HCT116 (cell line): ENCODE measurements at regions not wholly inside any gene's neighbourhood (a gene's known extent, or its start where the extent isn't known, plus 50 kb on each side); places are given as distances from the start of the nearest gene placed in this dataset.
A peak's percentile ranks its signal among the peaks of the same experiment; 100 is the strongest.

ENCODE experiments used
- ATAC-seq: fragments of 200-7000 bp; cut with Tn5 transposase; 2 replicates; pipeline ENCODE4 v1.9.1; 2020; ENCODE audit warnings: mild to moderate bottlenecking, moderate library complexity
- BruUV-seq: library from RNA; stranded (reverse); fragments of 400-500 nt; replicated peaks from 2 replicates; lab custom pipeline; 2021; lab: Mats Ljungman, UMichigan
- CTCF ChIA-PET: fragments of 300-600 bp; sonication (Branson Sonifier 250); formaldehyde crosslinking; loops from one replicate; lab custom pipeline; 2021; ENCODE audit warnings: antibody characterized with exemption; lab: Charles Lee
- POLR2A ChIA-PET: fragments of 300-600, 350-600 bp; sonication (Branson Sonifier 250); formaldehyde crosslinking; loops from one replicate; lab custom pipeline; 2021; ENCODE audit warnings: antibody characterized with exemption; lab: Charles Lee
- RAD21 ChIA-PET, 2 experiments: fragments of 300-600 bp; sonication (Branson Sonifier 250); formaldehyde crosslinking; loops; one replicate each; lab custom pipeline; 2023; ENCODE audit warnings: low total read pairs in 2 of 2; ENCODE audit not compliant: uncharacterized antibody in 2 of 2, unreplicated experiment in 2 of 2, low non-redundant PET in 1 of 2; lab: Charles Lee
- DNase-seq: peaks from one replicate; pipeline ENCODE4 v3.0.0-alpha.2; 2010; ENCODE audit warnings: low read depth, low spot score
- H2AFZ ChIP-seq: fragments of 200-600 bp; shearing (Covaris generic), sonication (generic); 2 replicates; pipeline ENCODE4 v1.6.1; 2017; ENCODE audit warnings: low read depth, mixed run types, mixed read lengths, antibody characterized with exemption, low read length; ENCODE audit not compliant: poor library complexity, severe bottlenecking
- H3K27ac ChIP-seq: 2 replicates; pipeline ENCODE4 v1.5.1; 2012; ENCODE audit warnings: low read depth, low read length
- H3K27me3 ChIP-seq: fragments of 200-600 bp; sonication (generic); 2 replicates; pipeline ENCODE4 v1.6.1; 2016; ENCODE audit warnings: mixed run types, low read length, mixed read lengths; ENCODE audit not compliant: insufficient read depth
- H3K36me3 ChIP-seq, 2 experiments: fragments of 200-500 bp in 1 of 2; fragments of 200-600 bp in 1 of 2; sonication (Bioruptor generic) in 1 of 2; sonication (generic) in 1 of 2; 2 replicates each; pipeline versions ENCODE4 v1.5.1 to v1.6.1; 2014 to 2016; ENCODE audit warnings: low read length in 2 of 2, inconsistent platforms in 1 of 2, mixed read lengths in 1 of 2, mixed run types in 1 of 2; ENCODE audit not compliant: insufficient read depth in 2 of 2, control insufficient read depth in 1 of 2
- H3K4me1 ChIP-seq, 2 experiments: fragments of 200-600 bp in 1 of 2; sonication (generic) in 1 of 2; 2 replicates each; pipeline versions ENCODE4 v1.5.1 to v1.6.1; 2012 to 2017; ENCODE audit warnings: low read length in 2 of 2, inconsistent platforms in 1 of 2, mild to moderate bottlenecking in 1 of 2, mixed read lengths in 1 of 2, mixed run types in 1 of 2, moderate library complexity in 1 of 2; ENCODE audit not compliant: insufficient read depth in 2 of 2, control insufficient read depth in 1 of 2
- H3K4me2 ChIP-seq: fragments of 200-600 bp; sonication (generic); 2 replicates; pipeline ENCODE4 v1.6.1; 2017; ENCODE audit warnings: mixed run types, low read length, mixed read lengths
- H3K4me3 ChIP-seq, 2 experiments: fragments of 200-600 bp in 1 of 2; sonication (generic) in 1 of 2; replicated peaks in 1 of 2; 2 replicates each; pipeline ENCODE4 v1.5.1; 2011 to 2016; ENCODE audit warnings: low read length in 2 of 2, control low read depth in 1 of 2, low read depth in 1 of 2, mild to moderate bottlenecking in 1 of 2, mixed read lengths in 1 of 2, mixed run types in 1 of 2
- H3K79me2 ChIP-seq: fragments of 200-600 bp; sonication (generic); 2 replicates; pipeline ENCODE4 v1.6.1; 2017; ENCODE audit warnings: mild to moderate bottlenecking, mixed run types, low read length, moderate library complexity, mixed read lengths; ENCODE audit not compliant: insufficient read depth
- H3K9ac ChIP-seq: fragments of 200-600 bp; sonication (generic); 2 replicates; pipeline ENCODE4 v1.6.1; 2016; ENCODE audit warnings: low read length, mixed read lengths
- H3K9me2 ChIP-seq: fragments of 200-600 bp; sonication (generic), shearing (Covaris generic); 2 replicates; pipeline ENCODE4 v1.6.1; 2017; ENCODE audit warnings: mixed run types, mild to moderate bottlenecking, moderate library complexity; ENCODE audit not compliant: insufficient read depth
- H3K9me3 ChIP-seq, 2 experiments: fragments of 200-500 bp in 1 of 2; fragments of 200-600 bp in 1 of 2; sonication (Bioruptor generic) in 1 of 2; sonication (generic) in 1 of 2; 2 replicates each; pipeline ENCODE4 v1.6.1; 2014 to 2017; ENCODE audit warnings: low read length in 2 of 2, mixed read lengths in 2 of 2, inconsistent platforms in 1 of 2, low read depth in 1 of 2, mild to moderate bottlenecking in 1 of 2, mixed run types in 1 of 2, moderate library complexity in 1 of 2; ENCODE audit not compliant: control insufficient read depth in 1 of 2, insufficient read depth in 1 of 2
- H4K20me1 ChIP-seq: fragments of 200-600 bp; sonication (generic), shearing (Covaris generic); 2 replicates; pipeline ENCODE4 v1.6.1; 2017; ENCODE audit warnings: mixed run types, mild to moderate bottlenecking, moderate library complexity; ENCODE audit not compliant: insufficient read depth
- CEBPB ChIP-seq: IDR thresholded peaks from 2 replicates; pipeline ENCODE4 v1.6.1; 2012; ENCODE audit warnings: low read depth
- POLR2A ChIP-seq: IDR thresholded peaks from 2 replicates; pipeline ENCODE4 v1.7.0; 2011; ENCODE audit warnings: borderline replicate concordance; ENCODE audit not compliant: insufficient read depth, insufficient read length; ENCODE audit errors: extremely low read depth
- POLR2AphosphoS5 ChIP-seq: IDR thresholded peaks from 2 replicates; pipeline ENCODE4 v1.6.1; 2011; ENCODE audit warnings: mild to moderate bottlenecking, low read depth, low read length, moderate library complexity
- RAD21 ChIP-seq: IDR thresholded peaks from 2 replicates; pipeline ENCODE4 v1.6.1; 2012; ENCODE audit warnings: low read depth, mild to moderate bottlenecking
- TCF7L2 ChIP-seq: IDR thresholded peaks from 2 replicates; pipeline ENCODE4 v1.7.0; 2011; ENCODE audit warnings: borderline replicate concordance, inconsistent platforms; ENCODE audit not compliant: insufficient read depth, insufficient read length; ENCODE audit errors: extremely low read depth
- ZFX ChIP-seq: fragments of 450-650 bp; IDR thresholded peaks from 2 replicates; pipeline ENCODE4 v1.6.1; 2017
- intact Hi-C: fragments of 100-400 bp; cut with micrococcal nuclease; formaldehyde crosslinking; loops from 2 replicates; pipeline ENCODE4 v1.10.0; 2022
- TF ChIP-seq, protein P1 (sequence below): IDR thresholded peaks from 2 replicates; pipeline ENCODE4 v1.6.1; 2012; ENCODE audit warnings: low read depth
- TF ChIP-seq, protein P2 (sequence below): IDR thresholded peaks from 2 replicates; pipeline ENCODE4 v1.6.1; 2011; ENCODE audit warnings: mild to moderate bottlenecking, low read length, moderate library complexity; ENCODE audit not compliant: insufficient replicate concordance; ENCODE audit errors: extremely low read depth
- TF ChIP-seq, protein P3 (sequence below): IDR thresholded peaks from 2 replicates; pipeline ENCODE4 v1.6.1; 2012
- TF ChIP-seq, protein P4 (sequence below), 3 experiments: fragments of 200-600 bp in 1 of 3; sonication (generic) in 1 of 3; IDR thresholded peaks in 2 of 3; conservative IDR thresholded peaks in 1 of 3; 2 replicates each; pipeline ENCODE4 v1.5.1; 2012 to 2017; ENCODE audit warnings: low read depth in 2 of 3, low read length in 2 of 3, antibody characterized with exemption in 1 of 3, borderline replicate concordance in 1 of 3, control low read depth in 1 of 3, mild to moderate bottlenecking in 1 of 3, mixed read lengths in 1 of 3, mixed run types in 1 of 3, moderate library complexity in 1 of 3; ENCODE audit not compliant: insufficient read depth in 1 of 3

DNA sequence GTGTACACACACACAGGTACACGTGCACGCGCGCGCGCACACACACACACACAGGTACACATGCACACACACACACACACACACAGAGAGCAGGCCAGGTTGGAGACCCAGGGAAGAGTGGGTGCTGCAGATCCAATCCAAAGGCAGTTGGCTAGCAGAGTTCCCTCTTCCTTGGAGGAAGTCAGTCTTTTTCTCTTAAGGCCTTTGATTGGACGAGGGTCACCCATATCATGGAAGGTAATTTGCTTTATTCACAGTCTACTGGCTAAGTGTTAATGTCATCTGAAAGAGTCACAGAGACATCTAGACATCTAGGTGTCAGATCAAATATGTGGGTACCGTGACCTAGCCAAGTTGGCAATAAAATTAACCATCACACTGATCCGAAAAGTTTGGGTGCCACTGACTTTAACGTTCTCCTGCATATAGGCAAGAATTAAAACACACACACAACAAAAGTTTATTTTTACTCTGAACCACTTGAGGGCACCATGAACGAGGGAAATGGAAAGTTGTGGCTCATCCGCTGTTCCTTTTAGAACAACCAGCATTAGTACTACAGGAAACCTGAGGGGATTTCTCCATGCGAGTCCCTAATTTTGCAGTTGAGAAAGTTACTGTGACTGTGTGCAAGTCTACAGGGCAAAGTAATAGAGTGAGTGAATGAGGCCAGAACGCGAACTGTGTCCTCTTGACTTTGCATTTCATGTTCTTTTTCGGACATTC is 66.0 kb upstream of the STOX2 start:
- ChIA-PET RAD21 (no interaction called here), POLR2A (no interaction called here), CTCF (no interaction called here)
- Histone ChIP-seq H3K27ac (no peak overlapping the region), H3K9ac (no peak overlapping the region), H3K79me2 (no peaks in the 10 kb centered on the region), H3K36me3 (no peaks in the 10 kb centered on the region), H3K4me2 (no peak overlapping the region), H3K9me3 (no peaks in the 10 kb centered on the region), H3K27me3 (no peaks in the 10 kb centered on the region), H3K4me3 (no peak overlapping the region), H3K4me1 (no peaks in the 10 kb centered on the region), H2AFZ (no peak overlapping the region), H4K20me1 (no peaks in the 10 kb centered on the region), H3K9me2 (no peaks in the 10 kb centered on the region)
- DNase-seq = no peak
- intact Hi-C loops = no loop called here
- no peak for ATAC-seq
- TF ChIP-seq RAD21 = peak; percentile 43
- no peak for TF ChIP-seq CEBPB
- no TSS peak for BruUV-seq

DNA sequence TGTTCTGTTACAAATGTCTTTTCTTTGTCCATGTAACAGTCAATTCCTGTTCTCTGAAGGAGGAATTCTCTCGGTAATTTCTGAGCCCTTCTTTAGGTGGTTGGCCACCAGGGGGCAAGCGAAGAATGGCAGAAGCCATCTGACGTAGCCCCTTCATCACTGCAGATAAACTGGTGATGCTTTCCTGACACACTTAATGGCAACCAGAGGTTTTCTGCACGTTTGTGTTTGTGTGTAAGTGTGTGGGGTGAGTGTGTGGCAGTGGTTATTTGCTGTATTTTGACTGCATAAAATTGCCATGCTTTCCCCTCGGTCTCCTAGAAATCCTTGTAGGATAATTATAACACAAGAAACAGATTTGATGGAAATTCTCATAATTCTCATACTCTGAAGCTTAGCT is 64.8 kb upstream of the STOX2 start:
- RAD21 ChIA-PET = interaction anchor here in 1 of 2 experiments (1.1 kb wide), 1 partner anchor 260 kb away, joined by 4 read pairs; no protein-coding TSS in a partner anchor
- Histone ChIP-seq H2AFZ (no peak overlapping the region), H3K36me3 (no peaks in the 10 kb centered on the region), H3K9me2 (no peaks in the 10 kb centered on the region), H3K4me2 (no peak overlapping the region), H3K9me3 (no peaks in the 10 kb centered on the region), H3K27ac (no peak overlapping the region), H3K79me2 (no peaks in the 10 kb centered on the region), H3K9ac (no peak overlapping the region), H3K27me3 (no peaks in the 10 kb centered on the region), H4K20me1 (no peaks in the 10 kb centered on the region), H3K4me3 (no peak overlapping the region), H3K4me1 (no peaks in the 10 kb centered on the region)
- POLR2A ChIA-PET = no interaction called here
- intact Hi-C loops = loop anchor here (1.0 to 5.0 kb wide), 4 partner anchors 260 to 412 kb away; no protein-coding TSS in a partner anchor
- peak; percentile 43 for DNase-seq
- BruUV-seq = no TSS peak
- ATAC-seq = no peak
- CTCF ChIA-PET = interaction anchor here (1.0 to 1.5 kb wide), 3 partner anchors 260 to 328 kb away, joined by 3 to 5 read pairs (median 4); no protein-coding TSS in a partner anchor
- no peak for TF ChIP-seq POLR2A
- TF ChIP-seq POLR2AphosphoS5 = no peak
- TF ChIP-seq, protein P1, sequence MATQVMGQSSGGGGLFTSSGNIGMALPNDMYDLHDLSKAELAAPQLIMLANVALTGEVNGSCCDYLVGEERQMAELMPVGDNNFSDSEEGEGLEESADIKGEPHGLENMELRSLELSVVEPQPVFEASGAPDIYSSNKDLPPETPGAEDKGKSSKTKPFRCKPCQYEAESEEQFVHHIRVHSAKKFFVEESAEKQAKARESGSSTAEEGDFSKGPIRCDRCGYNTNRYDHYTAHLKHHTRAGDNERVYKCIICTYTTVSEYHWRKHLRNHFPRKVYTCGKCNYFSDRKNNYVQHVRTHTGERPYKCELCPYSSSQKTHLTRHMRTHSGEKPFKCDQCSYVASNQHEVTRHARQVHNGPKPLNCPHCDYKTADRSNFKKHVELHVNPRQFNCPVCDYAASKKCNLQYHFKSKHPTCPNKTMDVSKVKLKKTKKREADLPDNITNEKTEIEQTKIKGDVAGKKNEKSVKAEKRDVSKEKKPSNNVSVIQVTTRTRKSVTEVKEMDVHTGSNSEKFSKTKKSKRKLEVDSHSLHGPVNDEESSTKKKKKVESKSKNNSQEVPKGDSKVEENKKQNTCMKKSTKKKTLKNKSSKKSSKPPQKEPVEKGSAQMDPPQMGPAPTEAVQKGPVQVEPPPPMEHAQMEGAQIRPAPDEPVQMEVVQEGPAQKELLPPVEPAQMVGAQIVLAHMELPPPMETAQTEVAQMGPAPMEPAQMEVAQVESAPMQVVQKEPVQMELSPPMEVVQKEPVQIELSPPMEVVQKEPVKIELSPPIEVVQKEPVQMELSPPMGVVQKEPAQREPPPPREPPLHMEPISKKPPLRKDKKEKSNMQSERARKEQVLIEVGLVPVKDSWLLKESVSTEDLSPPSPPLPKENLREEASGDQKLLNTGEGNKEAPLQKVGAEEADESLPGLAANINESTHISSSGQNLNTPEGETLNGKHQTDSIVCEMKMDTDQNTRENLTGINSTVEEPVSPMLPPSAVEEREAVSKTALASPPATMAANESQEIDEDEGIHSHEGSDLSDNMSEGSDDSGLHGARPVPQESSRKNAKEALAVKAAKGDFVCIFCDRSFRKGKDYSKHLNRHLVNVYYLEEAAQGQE = no peak
- no peak for TF ChIP-seq TCF7L2
- TF ChIP-seq, protein P2, sequence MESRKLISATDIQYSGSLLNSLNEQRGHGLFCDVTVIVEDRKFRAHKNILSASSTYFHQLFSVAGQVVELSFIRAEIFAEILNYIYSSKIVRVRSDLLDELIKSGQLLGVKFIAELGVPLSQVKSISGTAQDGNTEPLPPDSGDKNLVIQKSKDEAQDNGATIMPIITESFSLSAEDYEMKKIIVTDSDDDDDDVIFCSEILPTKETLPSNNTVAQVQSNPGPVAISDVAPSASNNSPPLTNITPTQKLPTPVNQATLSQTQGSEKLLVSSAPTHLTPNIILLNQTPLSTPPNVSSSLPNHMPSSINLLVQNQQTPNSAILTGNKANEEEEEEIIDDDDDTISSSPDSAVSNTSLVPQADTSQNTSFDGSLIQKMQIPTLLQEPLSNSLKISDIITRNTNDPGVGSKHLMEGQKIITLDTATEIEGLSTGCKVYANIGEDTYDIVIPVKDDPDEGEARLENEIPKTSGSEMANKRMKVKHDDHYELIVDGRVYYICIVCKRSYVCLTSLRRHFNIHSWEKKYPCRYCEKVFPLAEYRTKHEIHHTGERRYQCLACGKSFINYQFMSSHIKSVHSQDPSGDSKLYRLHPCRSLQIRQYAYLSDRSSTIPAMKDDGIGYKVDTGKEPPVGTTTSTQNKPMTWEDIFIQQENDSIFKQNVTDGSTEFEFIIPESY = no peak
- TF ChIP-seq, protein P3, sequence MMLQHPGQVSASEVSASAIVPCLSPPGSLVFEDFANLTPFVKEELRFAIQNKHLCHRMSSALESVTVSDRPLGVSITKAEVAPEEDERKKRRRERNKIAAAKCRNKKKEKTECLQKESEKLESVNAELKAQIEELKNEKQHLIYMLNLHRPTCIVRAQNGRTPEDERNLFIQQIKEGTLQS = no peak
- TF ChIP-seq ZFX = no peak
- TF ChIP-seq RAD21 = peak; percentile 85
- TF ChIP-seq, protein P4, sequence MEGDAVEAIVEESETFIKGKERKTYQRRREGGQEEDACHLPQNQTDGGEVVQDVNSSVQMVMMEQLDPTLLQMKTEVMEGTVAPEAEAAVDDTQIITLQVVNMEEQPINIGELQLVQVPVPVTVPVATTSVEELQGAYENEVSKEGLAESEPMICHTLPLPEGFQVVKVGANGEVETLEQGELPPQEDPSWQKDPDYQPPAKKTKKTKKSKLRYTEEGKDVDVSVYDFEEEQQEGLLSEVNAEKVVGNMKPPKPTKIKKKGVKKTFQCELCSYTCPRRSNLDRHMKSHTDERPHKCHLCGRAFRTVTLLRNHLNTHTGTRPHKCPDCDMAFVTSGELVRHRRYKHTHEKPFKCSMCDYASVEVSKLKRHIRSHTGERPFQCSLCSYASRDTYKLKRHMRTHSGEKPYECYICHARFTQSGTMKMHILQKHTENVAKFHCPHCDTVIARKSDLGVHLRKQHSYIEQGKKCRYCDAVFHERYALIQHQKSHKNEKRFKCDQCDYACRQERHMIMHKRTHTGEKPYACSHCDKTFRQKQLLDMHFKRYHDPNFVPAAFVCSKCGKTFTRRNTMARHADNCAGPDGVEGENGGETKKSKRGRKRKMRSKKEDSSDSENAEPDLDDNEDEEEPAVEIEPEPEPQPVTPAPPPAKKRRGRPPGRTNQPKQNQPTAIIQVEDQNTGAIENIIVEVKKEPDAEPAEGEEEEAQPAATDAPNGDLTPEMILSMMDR (IDR thresholded peaks at IDR 0.05 in 2 of 3, conservative IDR thresholded peaks at IDR 0.05 in 1 of 3; ENCODE audit: borderline replicate concordance in 1 of 3, insufficient read depth in 1 of 3, low read depth in 2 of 3, low read length in 2 of 3) = peak; percentile 56 to 68 (median 66)
